ENCODE measurements at regions not wholly inside any gene's neighbourhood (a gene's known extent, or its start where the extent isn't known, plus 50 kb on each side); places are given as distances from the start of the nearest gene placed in this dataset.

- DNase-seq (no peak), ATAC-seq (no peak)
- WGBS (ENCODE audit: insufficient coverage, low coverage, low lambda C conversion rate, missing lambda C conversion rate), result 52% methylated on average over 10 of the region's 10 CpGs
- no peak for TF ChIP-seq CTCF (IDR thresholded peaks at IDR 0.05)
- TF ChIP-seq POLR2A (IDR thresholded peaks at IDR 0.05), result no peak
- Histone ChIP-seq H3K27ac (no peak overlapping the region), H3K4me3 (no peak overlapping the region), H3K4me1 (no peaks in the 10 kb centered on the region), H3K36me3 (no peaks in the 10 kb centered on the region), H3K27me3 (no peaks in the 10 kb centered on the region), H3K9me3 (no peaks in the 10 kb centered on the region)
- intact Hi-C loops (cut with DNase I), result no loop called here
These were observed 254.8 kb downstream of the MSRB3 start for GRCh38 chr12:65533177-65533883.

- no peak overlapping the region for H3K27ac ChIP-seq
- no peak for ATAC-seq
- H3K4me3 ChIP-seq, result no peak overlapping the region
- 61% methylated on average over 7 of the region's 8 CpGs for WGBS (ENCODE audit: insufficient coverage, low coverage, low lambda C conversion rate, missing lambda C conversion rate)
- TF ChIP-seq CTCF (IDR thresholded peaks at IDR 0.05) (no peak), POLR2A (IDR thresholded peaks at IDR 0.05) (no peak)
- H3K27me3 ChIP-seq, result no peaks in the 10 kb centered on the region
- H3K36me3 ChIP-seq, result no peaks in the 10 kb centered on the region
- intact Hi-C loops (cut with DNase I), result no loop called here
- no peak for DNase-seq
- no peaks in the 10 kb centered on the region for H3K4me1 ChIP-seq
- H3K9me3 ChIP-seq, result no peaks in the 10 kb centered on the region
These were observed 255.9 kb downstream of the MSRB3 start for GRCh38 chr12:65534238-65534841.

- H3K4me3 ChIP-seq, result no peak overlapping the region
- H3K4me1 ChIP-seq, result no peaks in the 10 kb centered on the region
- H3K27ac ChIP-seq, result no peak overlapping the region
- no peaks in the 10 kb centered on the region for H3K36me3 ChIP-seq
- intact Hi-C loops (cut with DNase I), result no loop called here
- H3K27me3 ChIP-seq, result no peaks in the 10 kb centered on the region
- WGBS (ENCODE audit: insufficient coverage, low coverage, low lambda C conversion rate, missing lambda C conversion rate), result 100% methylated on average over 1 of the region's 2 CpGs
- no peak for ATAC-seq
- H3K9me3 ChIP-seq, result peaks cover 0 to 7% (median under 1%) of the 10 kb centered on the region in 4 donors
- DNase-seq, result no peak
- TF ChIP-seq POLR2A (IDR thresholded peaks at IDR 0.05) (no peak), CTCF (IDR thresholded peaks at IDR 0.05) (no peak)
These were observed 257.5 kb downstream of the MSRB3 start for GRCh38 chr12:65535946-65536345.

GRCh38 chr12:65536351-65536750 is 257.9 kb downstream of the MSRB3 start:
- ATAC-seq (no peak), DNase-seq (no peak)
- H3K27ac ChIP-seq, result no peak overlapping the region
- no peak overlapping the region for H3K4me3 ChIP-seq
- no peak for TF ChIP-seq POLR2A (IDR thresholded peaks at IDR 0.05)
- no peak for TF ChIP-seq CTCF (IDR thresholded peaks at IDR 0.05)
- peaks cover 0 to 7% (median 2%) of the 10 kb centered on the region in 4 donors for H3K9me3 ChIP-seq
- H3K36me3 ChIP-seq, result no peaks in the 10 kb centered on the region
- H3K4me1 ChIP-seq, result no peaks in the 10 kb centered on the region
- no peaks in the 10 kb centered on the region for H3K27me3 ChIP-seq
- intact Hi-C loops (cut with DNase I), result no loop called here
- 49% methylated on average over 3 of the region's 3 CpGs for WGBS (ENCODE audit: insufficient coverage, low coverage, low lambda C conversion rate, missing lambda C conversion rate)
